HG03066 (cell line): ENCODE measurements at regions not wholly inside any gene's neighbourhood (a gene's known extent, or its start where the extent isn't known, plus 50 kb on each side); places are given as distances from the start of the nearest gene placed in this dataset.
"Not testable (repeated sequence)": the region's sequence is repeated elsewhere in the genome, so short reads cannot be mapped to it uniquely, and the experiment has no call there.

ENCODE experiments used
- ATAC-seq: cut with Tn5 transposase; IDR thresholded peaks from one replicate; pipeline ENCODE4 v1.9.1; 2021; ENCODE audit warnings: low read depth; ENCODE audit not compliant: unreplicated experiment

GRCh38 chr3:177899275-177900067, 636.8 kb upstream of the KCNMB2 start:
- ATAC-seq: no peak

GRCh38 chr3:177902876-177903275, 633.4 kb upstream of the KCNMB2 start:
- no peak for ATAC-seq

GRCh38 chr3:177904621-177905020, 631.6 kb upstream of the KCNMB2 start:
- no peak for ATAC-seq

- ATAC-seq: no peak
Measured at GRCh38 chr3:177905173-177906125, 630.8 kb upstream of the KCNMB2 start.

GRCh38 chr3:177906126-177906511, 630.1 kb upstream of the KCNMB2 start:
- no peak for ATAC-seq

GRCh38 chr3:177906578-177907229, 629.5 kb upstream of the KCNMB2 start:
- ATAC-seq: no peak

- not testable (repeated sequence) for ATAC-seq
Measured at GRCh38 chr3:177909530-177909929, 626.7 kb upstream of the KCNMB2 start.

- ATAC-seq: no peak
Measured at GRCh38 chr3:177914224-177914623, 622.0 kb upstream of the KCNMB2 start.

GRCh38 chr3:177916461-177916860, 619.8 kb upstream of the KCNMB2 start:
- ATAC-seq: no peak

- no peak for ATAC-seq
Measured at GRCh38 chr3:177917234-177917861, 618.9 kb upstream of the KCNMB2 start.

- ATAC-seq: no peak
Measured at GRCh38 chr3:177921153-177921552, 615.1 kb upstream of the KCNMB2 start.

GRCh38 chr3:177924261-177924660, 612.0 kb upstream of the KCNMB2 start:
- no peak for ATAC-seq

GRCh38 chr3:177928172-177928873, 607.9 kb upstream of the KCNMB2 start:
- no peak for ATAC-seq

- no peak for ATAC-seq
Measured at GRCh38 chr3:177929310-177929709, 606.9 kb upstream of the KCNMB2 start.

GRCh38 chr3:177930771-177931170, 605.5 kb upstream of the KCNMB2 start:
- no peak for ATAC-seq

- no peak for ATAC-seq
Measured at GRCh38 chr3:177931346-177931745, 604.9 kb upstream of the KCNMB2 start.

- no peak for ATAC-seq
Measured at GRCh38 chr3:177932346-177932745, 603.9 kb upstream of the KCNMB2 start.

GRCh38 chr3:177932750-177933660, 603.2 kb upstream of the KCNMB2 start:
- no peak for ATAC-seq
